Medulla oblongata (tissue), 1 donor: ENCODE measurements at regions not wholly inside any gene's neighbourhood (a gene's known extent, or its start where the extent isn't known, plus 50 kb on each side); places are given as distances from the start of the nearest gene placed in this dataset.
"Not testable (repeated sequence)": the region's sequence is repeated elsewhere in the genome, so short reads cannot be mapped to it uniquely, and the experiment has no call there.

Source experiments
- DNase-seq: peaks from one replicate; pipeline ENCODE4 v3.0.0-alpha.2; 2015; ENCODE audit errors: extremely low spot score

GRCh38 chr11:86861810-86862209, 61.5 kb downstream of the PRSS23 start:
- DNase-seq = no peak

DNA sequence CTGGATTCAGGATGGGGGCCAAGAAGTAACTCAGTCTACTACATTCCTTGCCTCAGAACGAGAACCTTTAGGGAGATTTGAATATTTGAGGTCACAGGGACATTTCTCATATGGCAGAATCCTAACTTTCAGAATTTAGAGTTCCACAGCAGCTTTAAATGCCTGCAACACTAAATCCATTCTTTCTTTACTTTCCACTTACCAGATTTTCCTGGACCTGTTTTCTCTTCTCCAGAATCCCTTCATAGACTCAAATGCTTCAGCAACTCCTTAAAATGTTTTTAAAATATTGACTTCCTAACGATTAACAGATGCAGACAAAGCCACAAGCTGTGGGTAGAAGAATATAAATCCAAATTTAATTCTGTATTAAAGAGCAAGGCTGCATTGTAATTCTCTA, 63.1 kb downstream of the PRSS23 start:
- DNase-seq = no peak

DNA sequence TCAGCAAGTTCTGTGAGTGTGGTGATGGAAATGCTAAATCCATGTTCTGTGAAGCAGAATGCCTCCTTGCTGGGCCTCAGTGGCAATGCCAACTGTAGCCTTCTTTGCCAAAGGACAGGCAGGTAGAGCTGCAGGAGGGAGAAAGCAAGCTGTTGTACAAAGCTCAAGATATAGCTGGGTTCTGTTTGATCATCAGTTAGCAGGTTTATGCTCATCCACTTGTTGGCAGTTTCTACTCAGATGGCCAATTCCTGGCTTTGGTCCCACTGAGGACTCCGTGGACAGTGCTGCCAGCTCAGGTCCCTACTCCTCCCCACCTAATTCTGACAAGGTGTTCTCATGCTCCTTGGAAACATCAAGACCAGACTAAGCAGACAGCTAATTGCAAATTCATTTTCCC, 65.1 kb downstream of the PRSS23 start:
- DNase-seq = no peak

- DNase-seq = no peak
These were observed 69.2 kb downstream of the PRSS23 start for GRCh38 chr11:86869531-86869930.

- DNase-seq = peak; percentile 74
These were observed 69.7 kb downstream of the PRSS23 start for GRCh38 chr11:86869966-86870570.

DNA sequence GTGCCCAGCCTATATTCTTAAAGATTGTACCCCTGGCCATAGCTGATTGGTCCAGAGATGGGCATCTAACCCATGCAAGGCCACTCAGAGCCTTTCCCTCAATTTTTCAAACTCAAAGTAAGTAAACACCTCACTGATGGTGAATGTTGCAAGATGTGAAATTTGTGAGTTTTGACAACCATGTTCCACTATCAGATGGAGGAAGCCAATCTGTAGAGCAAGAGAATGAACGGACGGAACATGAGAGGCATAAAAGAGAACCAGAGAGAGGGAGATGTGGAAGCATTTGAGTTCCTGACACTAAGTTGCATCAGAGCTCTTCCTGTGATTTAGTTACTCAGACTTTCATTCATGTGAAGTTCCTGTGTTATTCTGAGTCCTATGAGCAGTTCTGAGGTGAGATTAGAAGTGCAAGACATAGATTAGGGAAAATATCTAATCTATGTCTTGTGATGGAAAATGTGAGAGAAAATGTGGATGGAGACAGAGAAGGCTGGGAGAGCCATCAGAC, 73.3 kb downstream of the PRSS23 start:
- DNase-seq = no peak

DNA sequence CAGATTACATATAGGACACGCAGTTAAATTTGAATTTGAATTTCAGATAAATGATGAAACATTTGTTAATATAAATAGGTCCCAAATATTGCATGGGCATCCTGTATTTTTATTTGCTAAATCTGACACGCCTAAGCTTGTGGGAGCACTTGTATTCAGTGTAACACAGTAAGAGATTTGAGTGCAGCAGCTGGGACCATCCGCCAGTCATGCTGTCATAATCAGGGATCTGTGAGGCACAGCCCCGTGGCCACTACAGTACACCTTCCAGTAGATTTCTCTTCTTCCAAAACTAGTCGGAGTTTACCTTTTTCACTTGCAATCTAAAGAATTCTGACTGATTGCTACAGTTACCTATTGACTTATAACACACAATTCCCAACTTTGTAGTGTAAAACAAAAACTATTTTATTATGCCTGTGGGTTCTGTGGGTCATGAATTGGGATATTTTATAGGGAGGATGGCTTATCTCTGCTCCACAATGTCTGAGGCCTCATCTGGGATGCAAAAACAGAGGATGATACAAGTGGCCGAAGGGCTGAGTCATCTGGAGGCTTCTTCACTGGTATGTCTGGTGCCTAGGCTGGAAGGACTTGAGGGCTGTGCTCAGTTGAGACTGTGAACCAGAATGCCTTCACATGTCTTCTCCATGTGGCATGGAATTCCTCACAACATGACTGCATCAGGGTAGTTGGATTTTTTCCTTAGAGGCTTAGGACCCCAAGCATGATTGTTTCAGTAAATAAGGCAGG, 74.1 kb downstream of the PRSS23 start:
- DNase-seq = no peak

DNA sequence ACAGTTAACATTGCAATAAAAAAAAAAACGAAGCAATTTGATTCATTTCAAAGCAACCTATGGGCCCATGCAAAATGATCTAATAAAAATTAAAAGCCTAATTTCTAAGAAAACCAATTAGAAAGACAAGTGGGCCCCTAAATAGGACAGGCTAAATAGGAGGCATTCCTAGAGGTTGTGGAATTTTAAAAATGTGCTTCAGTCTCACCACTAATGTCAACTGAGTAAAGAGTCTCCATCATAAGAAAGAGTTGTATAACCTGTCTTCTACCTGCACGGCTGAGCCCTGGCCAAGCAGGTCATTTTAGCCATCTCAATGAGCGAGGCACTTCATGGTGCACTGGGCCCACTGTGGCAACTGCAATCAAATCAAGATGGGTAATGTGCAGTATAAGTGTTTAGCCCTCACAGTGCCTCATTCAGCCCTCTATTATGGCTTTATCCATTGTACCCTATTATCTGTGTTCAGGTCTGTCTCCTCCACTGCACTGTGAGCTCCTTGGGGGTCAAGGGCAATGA, 76.4 kb downstream of the PRSS23 start:
- DNase-seq = no peak

GRCh38 chr11:86877503-86877902, 77.2 kb downstream of the PRSS23 start:
- no peak for DNase-seq

DNA sequence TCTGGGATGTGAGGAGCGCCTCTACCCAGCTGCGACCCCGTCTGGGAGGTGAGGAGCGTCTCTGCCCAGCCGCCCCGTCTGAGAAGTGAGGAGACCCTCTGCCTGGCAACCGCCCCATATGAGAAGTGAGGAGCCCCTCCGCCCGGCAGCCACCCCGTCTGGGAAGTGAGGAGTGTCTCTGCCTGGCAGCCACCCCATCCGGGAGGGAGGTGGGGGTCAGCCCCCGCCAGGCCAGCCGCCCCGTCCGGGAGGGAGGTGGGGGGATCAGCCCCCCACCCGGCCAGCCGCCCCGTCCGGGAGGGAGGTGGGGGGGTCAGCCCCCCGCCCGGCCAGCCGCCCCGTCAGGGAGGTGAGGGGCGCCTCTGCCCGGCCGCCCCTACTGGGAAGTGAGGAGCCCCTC, 76.0 kb downstream of the FZD4 start:
- not testable (repeated sequence) for DNase-seq

DNA sequence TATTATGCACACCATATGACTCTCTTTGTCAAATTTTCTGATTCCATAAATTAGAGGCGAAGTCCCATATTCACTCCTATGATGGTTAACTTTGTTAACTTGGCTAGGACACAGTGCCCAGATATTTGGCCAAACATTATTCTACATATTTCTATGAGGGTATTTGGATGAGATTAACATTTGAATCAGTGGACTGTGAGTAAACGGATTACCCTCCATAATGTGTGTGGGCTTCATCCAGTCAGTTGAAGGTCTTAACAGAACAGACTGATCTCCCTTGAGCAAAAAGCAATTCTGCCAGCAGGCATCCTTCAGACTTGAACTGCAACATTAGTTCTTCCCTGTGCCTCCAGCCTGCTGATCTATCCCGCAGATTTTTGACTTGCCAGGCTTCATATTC, 69.9 kb downstream of the FZD4 start:
- no peak for DNase-seq

DNA sequence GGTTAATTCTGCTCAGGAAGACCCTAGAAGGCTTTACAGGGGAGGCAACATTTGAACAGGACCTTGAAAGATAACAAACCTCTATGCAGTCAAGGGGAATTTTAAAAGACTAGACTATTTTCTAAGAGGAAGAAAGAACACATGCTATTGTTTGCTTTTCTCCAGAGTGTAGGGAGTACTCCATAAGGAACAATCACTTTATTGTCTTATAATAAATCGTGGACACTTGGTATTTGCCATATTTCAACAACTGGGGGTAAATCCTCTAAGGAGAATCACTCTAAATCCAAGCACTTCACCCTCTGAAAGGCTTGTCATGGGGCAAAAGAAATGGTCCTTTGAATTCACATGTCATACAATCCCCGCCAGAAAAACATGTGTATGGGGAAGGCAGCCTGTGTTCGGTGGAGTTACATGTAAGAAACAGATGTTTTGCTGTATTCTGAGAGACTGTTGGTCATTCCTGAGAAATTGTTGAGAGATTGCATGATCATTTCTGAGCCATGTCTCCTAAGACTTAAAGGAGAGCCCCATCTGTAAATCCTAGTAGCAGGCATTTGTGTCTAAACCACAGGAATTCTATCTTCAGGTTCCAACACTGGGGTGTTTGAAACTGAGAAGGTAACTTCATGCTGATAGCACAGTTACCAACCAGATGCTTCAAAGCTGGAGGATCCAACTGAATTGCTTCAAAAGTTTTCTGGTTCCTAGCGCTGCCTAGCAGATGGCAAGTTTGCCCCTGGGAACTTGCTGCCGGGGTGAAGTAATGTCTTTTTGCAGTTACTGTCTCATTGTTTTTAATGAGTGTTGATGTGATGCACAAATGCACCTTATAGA, 66.8 kb downstream of the FZD4 start:
- DNase-seq = no peak

DNA sequence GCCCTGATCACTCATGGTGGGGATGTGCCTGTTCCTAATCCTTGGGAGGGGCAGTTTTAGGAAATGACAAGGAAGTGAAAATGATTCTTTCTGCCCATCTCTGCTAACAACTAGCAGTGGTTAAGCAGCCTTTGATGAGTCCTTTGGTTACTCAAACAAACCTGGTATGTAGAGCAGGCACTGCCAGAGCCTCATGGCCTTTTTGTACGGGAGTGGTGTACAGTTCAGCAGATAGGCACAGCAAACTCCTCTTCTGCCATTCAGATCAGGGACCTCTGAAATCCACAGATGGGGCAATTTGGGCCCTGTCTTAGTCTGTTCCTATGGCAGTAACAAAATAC, 66.2 kb downstream of the FZD4 start:
- no peak for DNase-seq

DNA sequence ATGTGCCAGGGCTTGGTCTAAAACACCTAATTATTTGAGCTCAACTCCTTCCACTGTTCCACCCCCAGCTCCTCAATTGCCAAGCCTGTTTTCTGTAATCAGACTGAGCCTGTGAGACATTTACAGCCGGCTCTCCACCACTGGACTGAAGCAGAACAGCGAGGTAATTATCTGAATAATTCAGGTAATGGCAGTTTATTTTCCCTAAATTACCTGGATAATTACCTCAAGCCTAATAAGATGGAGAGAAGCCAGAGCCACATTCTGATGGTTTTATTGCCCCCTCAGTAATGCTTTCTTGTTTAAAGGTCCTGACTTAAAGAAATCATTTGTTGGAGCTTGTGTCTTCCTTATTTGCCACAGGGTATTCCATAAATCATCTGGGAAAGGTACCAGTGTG, 64.2 kb downstream of the FZD4 start:
- DNase-seq = no peak

- no peak for DNase-seq
These were observed 62.0 kb downstream of the FZD4 start for GRCh38 chr11:86893235-86893634.
